ENCODE measurements at regions not wholly inside any gene's neighbourhood (a gene's known extent, or its start where the extent isn't known, plus 50 kb on each side); places are given as distances from the start of the nearest gene placed in this dataset.

GRCh38 chr10:2760736-2761135 is 306.6 kb upstream of the PFKP start:
- intact Hi-C loops (cut with DNase I), result no loop called here
- DNase-seq, result no peak

GRCh38 chr10:2759233-2759632 is 308.1 kb upstream of the PFKP start:
- DNase-seq, result no peak
- intact Hi-C loops (cut with DNase I), result no loop called here

- no peak for DNase-seq
- intact Hi-C loops (cut with DNase I), result no loop called here
Measured at GRCh38 chr10:2754943-2755342, 312.4 kb upstream of the PFKP start.

- intact Hi-C loops (cut with DNase I), result no loop called here
- DNase-seq, result no peak
Measured at GRCh38 chr10:2748287-2748686, 319.1 kb upstream of the PFKP start.

- intact Hi-C loops (cut with DNase I), result no loop called here
- no peak for DNase-seq
Measured at GRCh38 chr10:2746638-2747037, 320.7 kb upstream of the PFKP start.

- intact Hi-C loops (cut with DNase I), result no loop called here
Measured at GRCh38 chr10:2745666-2746065, 321.7 kb upstream of the PFKP start.

GRCh38 chr10:2744547-2745200 is 322.7 kb upstream of the PFKP start:
- intact Hi-C loops (cut with DNase I), result no loop called here
- no peak for DNase-seq

More at GRCh38 chr10:2745666-2746065, 321.7 kb upstream of the PFKP start:
- DNase-seq, result no peak

- intact Hi-C loops (cut with DNase I), result no loop called here
Measured at GRCh38 chr10:2734603-2735002, 332.7 kb upstream of the PFKP start.

GRCh38 chr10:2733278-2733963 is 333.9 kb upstream of the PFKP start:
- DNase-seq, result peak in 1 of 10 donors; percentile 66
- intact Hi-C loops (cut with DNase I), result no loop called here

More at GRCh38 chr10:2734603-2735002, 332.7 kb upstream of the PFKP start:
- DNase-seq, result no peak

- intact Hi-C loops (cut with DNase I), result no loop called here
- DNase-seq, result peak in 1 of 10 donors; percentile 65
Measured at GRCh38 chr10:2731940-2732339, 335.4 kb upstream of the PFKP start.

- intact Hi-C loops (cut with DNase I), result no loop called here
- no peak for DNase-seq
Measured at GRCh38 chr10:2729197-2729596, 338.2 kb upstream of the PFKP start.

- DNase-seq, result no peak
- intact Hi-C loops (cut with DNase I), result no loop called here
Measured at GRCh38 chr10:2728087-2728486, 339.3 kb upstream of the PFKP start.

GRCh38 chr10:2716596-2716995 is 350.8 kb upstream of the PFKP start:
- no peak for DNase-seq
- intact Hi-C loops (cut with DNase I), result no loop called here

GRCh38 chr10:2714597-2714996 is 352.8 kb upstream of the PFKP start:
- DNase-seq, result no peak
- intact Hi-C loops (cut with DNase I), result no loop called here

- intact Hi-C loops (cut with DNase I), result no loop called here
- no peak for DNase-seq
Measured at GRCh38 chr10:2703953-2704352, 363.4 kb upstream of the PFKP start.

- DNase-seq, result peak in 1 of 10 donors; percentile 48
- intact Hi-C loops (cut with DNase I), result no loop called here
Measured at GRCh38 chr10:2701802-2702201, 365.5 kb upstream of the PFKP start.

- intact Hi-C loops (cut with DNase I), result no loop called here
- DNase-seq, result no peak
Measured at GRCh38 chr10:2700626-2701305, 366.6 kb upstream of the PFKP start.

GRCh38 chr10:2688958-2689357 is 378.4 kb upstream of the PFKP start:
- DNase-seq, result no peak
- intact Hi-C loops (cut with DNase I), result no loop called here

GRCh38 chr10:2686691-2687090 is 380.7 kb upstream of the PFKP start:
- intact Hi-C loops (cut with DNase I), result no loop called here
- DNase-seq, result no peak

- no peak for DNase-seq
- intact Hi-C loops (cut with DNase I), result no loop called here
Measured at GRCh38 chr10:2682491-2682890, 384.9 kb upstream of the PFKP start.

- intact Hi-C loops (cut with DNase I), result no loop called here
- DNase-seq, result peak in 1 of 10 donors; percentile 55
Measured at GRCh38 chr10:2681891-2682290, 385.5 kb upstream of the PFKP start.

- peak in 1 of 10 donors; percentile 70 for DNase-seq
- intact Hi-C loops (cut with DNase I), result no loop called here
Measured at GRCh38 chr10:2680821-2681220, 386.5 kb upstream of the PFKP start.
